HG03432 (cell line): ENCODE measurements at regions not wholly inside any gene's neighbourhood (a gene's known extent, or its start where the extent isn't known, plus 50 kb on each side); places are given as distances from the start of the nearest gene placed in this dataset.

Source experiments
- ATAC-seq: cut with Tn5 transposase; IDR thresholded peaks from one replicate; pipeline ENCODE4 v1.9.1; 2021; ENCODE audit warnings: mild to moderate bottlenecking, moderate library complexity; ENCODE audit not compliant: unreplicated experiment

- ATAC-seq = no peak
Measured at GRCh38 chrX:23525531-23525930, 141.8 kb upstream of the PRDX4 start.

- no peak for ATAC-seq
Measured at GRCh38 chrX:23540532-23540931, 126.8 kb upstream of the PRDX4 start.

- ATAC-seq = no peak
Measured at GRCh38 chrX:23548164-23548563, 119.1 kb upstream of the PRDX4 start.

- no peak for ATAC-seq
Measured at GRCh38 chrX:23552303-23552702, 115.0 kb upstream of the PRDX4 start.

GRCh38 chrX:23554304-23554703, 113.0 kb upstream of the PRDX4 start:
- ATAC-seq = no peak

- no peak for ATAC-seq
Measured at GRCh38 chrX:23557070-23557469, 110.2 kb upstream of the PRDX4 start.

- no peak for ATAC-seq
Measured at GRCh38 chrX:23559975-23560374, 107.3 kb upstream of the PRDX4 start.

GRCh38 chrX:23570674-23571343, 96.5 kb upstream of the PRDX4 start:
- no peak for ATAC-seq

- no peak for ATAC-seq
Measured at GRCh38 chrX:23575281-23575680, 92.0 kb upstream of the PRDX4 start.

- ATAC-seq = no peak
Measured at GRCh38 chrX:23578079-23578478, 89.2 kb upstream of the PRDX4 start.

GRCh38 chrX:23589496-23589895, 77.8 kb upstream of the PRDX4 start:
- ATAC-seq = no peak

GRCh38 chrX:23592741-23593140, 74.6 kb upstream of the PRDX4 start:
- no peak for ATAC-seq

GRCh38 chrX:23598575-23598974, 68.7 kb upstream of the PRDX4 start:
- ATAC-seq = no peak

- ATAC-seq = no peak
Measured at GRCh38 chrX:23603501-23603900, 63.8 kb upstream of the PRDX4 start.

- no peak for ATAC-seq
Measured at GRCh38 chrX:23610495-23610894, 56.8 kb upstream of the PRDX4 start.

GRCh38 chrX:23612846-23613245, 54.4 kb upstream of the PRDX4 start:
- ATAC-seq = no peak

- ATAC-seq = peak; percentile 46
Measured at GRCh38 chrX:23616361-23616760, 50.9 kb upstream of the PRDX4 start.
